HG02973 (cell line): ENCODE measurements at regions not wholly inside any gene's neighbourhood (a gene's known extent, or its start where the extent isn't known, plus 50 kb on each side); places are given as distances from the start of the nearest gene placed in this dataset.
"Not testable (repeated sequence)": the region's sequence is repeated elsewhere in the genome, so short reads cannot be mapped to it uniquely, and the experiment has no call there.

Experiments used
- ATAC-seq: cut with Tn5 transposase; IDR thresholded peaks from one replicate; pipeline ENCODE4 v1.9.1; 2021; ENCODE audit warnings: moderate library complexity; ENCODE audit not compliant: unreplicated experiment

- no peak for ATAC-seq
Observed at GRCh38 chrX:122856205-122856604, 327.9 kb upstream of the GRIA3 start.

GRCh38 chrX:122857734-122858133 lies 326.3 kb upstream of the GRIA3 start:
- ATAC-seq = no peak

GRCh38 chrX:122863067-122863466 lies 321.0 kb upstream of the GRIA3 start:
- ATAC-seq = no peak

GRCh38 chrX:122866532-122866931 lies 317.5 kb upstream of the GRIA3 start:
- no peak for ATAC-seq

- ATAC-seq = no peak
Observed at GRCh38 chrX:122868631-122869030, 315.4 kb upstream of the GRIA3 start.

GRCh38 chrX:122869171-122869570 lies 314.9 kb upstream of the GRIA3 start:
- no peak for ATAC-seq

GRCh38 chrX:122878269-122878668 lies 305.8 kb upstream of the GRIA3 start:
- no peak for ATAC-seq

- ATAC-seq = no peak
Observed at GRCh38 chrX:122880952-122881351, 303.1 kb upstream of the GRIA3 start.

GRCh38 chrX:122890729-122891128 lies 293.3 kb upstream of the GRIA3 start:
- ATAC-seq = no peak

GRCh38 chrX:122906726-122907125 lies 277.4 kb upstream of the GRIA3 start:
- no peak for ATAC-seq

- ATAC-seq = no peak
Observed at GRCh38 chrX:122907375-122907774, 276.7 kb upstream of the GRIA3 start.

GRCh38 chrX:122910697-122911096 lies 273.4 kb upstream of the GRIA3 start:
- ATAC-seq = no peak

- no peak for ATAC-seq
Observed at GRCh38 chrX:122913134-122913533, 270.9 kb upstream of the GRIA3 start.

GRCh38 chrX:122913764-122914163 lies 270.3 kb upstream of the GRIA3 start:
- no peak for ATAC-seq

- ATAC-seq = no peak
Observed at GRCh38 chrX:122914256-122914655, 269.8 kb upstream of the GRIA3 start.

GRCh38 chrX:122934131-122934530 lies 249.9 kb upstream of the GRIA3 start:
- ATAC-seq = no peak

- ATAC-seq = no peak
Observed at GRCh38 chrX:122940199-122940598, 243.9 kb upstream of the GRIA3 start.

GRCh38 chrX:122941806-122942205 lies 242.3 kb upstream of the GRIA3 start:
- no peak for ATAC-seq

- ATAC-seq = no peak
Observed at GRCh38 chrX:122943918-122944317, 240.2 kb upstream of the GRIA3 start.

- no peak for ATAC-seq
Observed at GRCh38 chrX:122945328-122945727, 238.8 kb upstream of the GRIA3 start.

- no peak for ATAC-seq
Observed at GRCh38 chrX:122972604-122973003, 211.5 kb upstream of the GRIA3 start.

- ATAC-seq = no peak
Observed at GRCh38 chrX:122982521-122982920, 201.6 kb upstream of the GRIA3 start.

- not testable (repeated sequence) for ATAC-seq
Observed at GRCh38 chrX:123002844-123003243, 181.2 kb upstream of the GRIA3 start.

- no peak for ATAC-seq
Observed at GRCh38 chrX:123013141-123013540, 170.9 kb upstream of the GRIA3 start.
